Ascending aorta (tissue), 2 donors: ENCODE measurements at regions not wholly inside any gene's neighbourhood (a gene's known extent, or its start where the extent isn't known, plus 50 kb on each side); places are given as distances from the start of the nearest gene placed in this dataset.

Source experiments
- DNase-seq, 2 donors: peaks; one replicate each; pipeline ENCODE4 v3.0.0-alpha.2; 2019; ENCODE audit warnings: low spot score in 2 of 2
- H3K27ac ChIP-seq, 2 donors: fragments of 200-600 bp; sonication (generic); one replicate each; pipeline ENCODE4 v1.5.1; 2016 to 2017; ENCODE audit warnings: mild to moderate bottlenecking in 1 of 2
- H3K27me3 ChIP-seq: fragments of 200-600 bp; sonication (generic); one replicate; pipeline ENCODE4 v1.5.1; 2017
- H3K36me3 ChIP-seq, 2 donors: fragments of 200-600 bp; sonication (generic); one replicate each; pipeline ENCODE4 v1.5.1; 2016
- H3K4me1 ChIP-seq, 2 donors: fragments of 200-600 bp; sonication (generic); one replicate each; pipeline ENCODE4 v1.5.1; 2016 to 2017; ENCODE audit warnings: mild to moderate bottlenecking in 1 of 2
- H3K4me3 ChIP-seq, 2 donors: fragments of 200-600 bp; sonication (generic); one replicate each; pipeline ENCODE4 v1.5.1; 2016 to 2017; ENCODE audit warnings: mild to moderate bottlenecking in 1 of 2
- H3K9me3 ChIP-seq, 2 donors: fragments of 200-600 bp; sonication (generic); one replicate each; pipeline ENCODE4 v1.5.1; 2016
- intact Hi-C: fragments of 100-400 bp; cut with DNase I; formaldehyde crosslinking; loops from one replicate; pipeline ENCODE4 v1.15.1; 2023
- TF ChIP-seq, protein P1 (sequence below), 3 experiments: fragments of 200-600 bp in 2 of 3; fragments of 450-650 bp in 1 of 3; sonication (generic) in 2 of 3; IDR thresholded peaks; one replicate each; pipeline ENCODE4 v1.5.1; 2016 to 2019; ENCODE audit warnings: antibody characterized with exemption in 3 of 3, mild to moderate bottlenecking in 1 of 3, moderate library complexity in 1 of 3

DNA sequence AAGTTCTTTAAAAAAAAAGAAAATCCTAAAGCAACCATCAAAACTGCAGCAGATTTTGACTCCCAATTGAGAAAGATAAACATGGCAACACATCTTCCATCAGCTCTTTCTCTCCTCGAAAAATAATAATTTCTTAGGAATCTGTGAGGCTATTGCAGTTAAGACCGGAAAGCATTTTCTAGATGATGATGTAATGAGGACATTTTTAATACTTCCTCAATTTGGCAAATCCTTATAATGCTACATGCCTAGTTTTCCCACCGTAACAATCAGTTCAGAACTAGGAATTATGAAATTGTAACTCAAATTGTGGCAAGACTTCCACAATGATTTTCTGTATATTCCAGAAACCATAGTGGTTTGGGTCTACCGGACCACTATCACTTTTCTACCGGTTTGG, 180.9 kb upstream of the PDE3A start:
- Histone ChIP-seq H3K4me1 (peaks cover 3 to 7% of the 10 kb centered on the region in 2 donors), H3K9me3 (no peaks in the 10 kb centered on the region), H3K4me3 (no peak overlapping the region), H3K27ac (peak overlapping the region in 1 of 2 donors; percentile 58), H3K36me3 (no peaks in the 10 kb centered on the region), H3K27me3 (no peaks in the 10 kb centered on the region)
- intact Hi-C loops = loop anchor here (10.0 kb wide), 1 partner anchor 273 kb away; no protein-coding TSS in a partner anchor
- no peak for DNase-seq
- TF ChIP-seq, protein P1, sequence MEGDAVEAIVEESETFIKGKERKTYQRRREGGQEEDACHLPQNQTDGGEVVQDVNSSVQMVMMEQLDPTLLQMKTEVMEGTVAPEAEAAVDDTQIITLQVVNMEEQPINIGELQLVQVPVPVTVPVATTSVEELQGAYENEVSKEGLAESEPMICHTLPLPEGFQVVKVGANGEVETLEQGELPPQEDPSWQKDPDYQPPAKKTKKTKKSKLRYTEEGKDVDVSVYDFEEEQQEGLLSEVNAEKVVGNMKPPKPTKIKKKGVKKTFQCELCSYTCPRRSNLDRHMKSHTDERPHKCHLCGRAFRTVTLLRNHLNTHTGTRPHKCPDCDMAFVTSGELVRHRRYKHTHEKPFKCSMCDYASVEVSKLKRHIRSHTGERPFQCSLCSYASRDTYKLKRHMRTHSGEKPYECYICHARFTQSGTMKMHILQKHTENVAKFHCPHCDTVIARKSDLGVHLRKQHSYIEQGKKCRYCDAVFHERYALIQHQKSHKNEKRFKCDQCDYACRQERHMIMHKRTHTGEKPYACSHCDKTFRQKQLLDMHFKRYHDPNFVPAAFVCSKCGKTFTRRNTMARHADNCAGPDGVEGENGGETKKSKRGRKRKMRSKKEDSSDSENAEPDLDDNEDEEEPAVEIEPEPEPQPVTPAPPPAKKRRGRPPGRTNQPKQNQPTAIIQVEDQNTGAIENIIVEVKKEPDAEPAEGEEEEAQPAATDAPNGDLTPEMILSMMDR (IDR thresholded peaks at IDR 0.05) = no peak

GRCh38 chr12:20188930-20189653, 179.2 kb upstream of the PDE3A start:
- H3K36me3 ChIP-seq = no peaks in the 10 kb centered on the region
- no peaks in the 10 kb centered on the region for H3K9me3 ChIP-seq
- TF ChIP-seq, protein P1 (IDR thresholded peaks at IDR 0.05) = no peak
- H3K27ac ChIP-seq = no peak overlapping the region
- intact Hi-C loops = loop anchor here (10.0 kb wide), 1 partner anchor 274 kb away; no protein-coding TSS in a partner anchor
- peaks cover 0 to 3% of the 10 kb centered on the region in 2 donors for H3K4me1 ChIP-seq
- no peak overlapping the region for H3K4me3 ChIP-seq
- no peaks in the 10 kb centered on the region for H3K27me3 ChIP-seq
- DNase-seq = no peak

DNA sequence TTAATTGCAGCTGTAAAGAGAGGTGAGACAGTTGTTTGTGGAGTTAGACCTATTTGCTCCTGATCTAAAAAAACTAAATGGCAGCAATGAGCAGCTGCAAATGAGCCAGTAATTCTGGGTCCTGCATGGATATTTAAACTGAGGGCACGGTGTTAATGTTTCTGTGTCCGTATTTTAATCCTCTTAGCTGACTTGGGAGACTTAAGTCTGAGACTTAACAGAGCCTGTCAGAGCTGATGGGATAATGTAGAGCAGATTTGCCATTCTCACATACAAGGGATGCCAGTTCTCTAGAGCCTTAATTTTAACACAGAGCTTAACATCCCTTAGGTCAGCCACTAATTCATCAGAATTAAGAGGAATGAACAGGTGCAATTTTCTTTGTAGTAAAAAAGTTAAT, 178.6 kb upstream of the PDE3A start:
- no peaks in the 10 kb centered on the region for H3K27me3 ChIP-seq

DNA sequence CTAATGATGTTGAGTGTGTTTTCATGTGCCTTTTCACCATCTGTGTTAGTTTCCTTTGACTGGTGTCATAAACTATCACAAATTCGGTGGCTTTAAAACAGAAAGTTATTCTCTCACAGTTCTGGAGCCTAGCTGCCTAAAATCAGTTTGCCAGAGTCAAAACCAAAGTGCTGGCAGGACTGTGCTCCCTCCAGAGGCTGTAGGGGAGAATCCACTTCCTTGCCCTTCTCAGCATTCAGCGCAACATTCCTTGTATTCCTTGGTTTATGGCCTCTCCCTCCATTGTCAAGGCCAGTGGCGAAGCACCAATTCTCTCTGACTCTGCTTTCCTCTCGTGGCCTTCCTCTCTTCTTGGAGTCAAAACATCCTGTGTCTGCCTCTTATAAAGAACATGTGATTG, 174.2 kb upstream of the PDE3A start:
- Histone ChIP-seq H3K4me1 (peaks cover 0 to 3% of the 10 kb centered on the region in 2 donors), H3K9me3 (no peaks in the 10 kb centered on the region), H3K36me3 (no peaks in the 10 kb centered on the region), H3K27ac (no peak overlapping the region), H3K27me3 (no peaks in the 10 kb centered on the region), H3K4me3 (no peak overlapping the region)
- TF ChIP-seq, protein P1 (IDR thresholded peaks at IDR 0.05) = peak in 2 of 3 experiments; percentile 12 to 13
- intact Hi-C loops = no loop called here
- no peak for DNase-seq

More for the DNA sequence above, 178.6 kb upstream of the PDE3A start:
- DNase-seq = no peak
- no peak overlapping the region for H3K27ac ChIP-seq
- no peaks in the 10 kb centered on the region for H3K36me3 ChIP-seq
- peaks cover 0 to 3% of the 10 kb centered on the region in 2 donors for H3K4me1 ChIP-seq
- no peaks in the 10 kb centered on the region for H3K9me3 ChIP-seq
- intact Hi-C loops = loop anchor here (10.0 kb wide), 1 partner anchor 275 kb away; no protein-coding TSS in a partner anchor
- TF ChIP-seq, protein P1 (IDR thresholded peaks at IDR 0.05) = no peak
- H3K4me3 ChIP-seq = no peak overlapping the region

- TF ChIP-seq, protein P1 (IDR thresholded peaks at IDR 0.05) = no peak
- intact Hi-C loops = no loop called here
- no peak overlapping the region for H3K27ac ChIP-seq
- peaks cover 0 to 3% of the 10 kb centered on the region in 2 donors for H3K4me1 ChIP-seq
- H3K36me3 ChIP-seq = no peaks in the 10 kb centered on the region
- no peak for DNase-seq
- no peaks in the 10 kb centered on the region for H3K9me3 ChIP-seq
- H3K4me3 ChIP-seq = no peak overlapping the region
- H3K27me3 ChIP-seq = no peaks in the 10 kb centered on the region
These were observed 171.6 kb upstream of the PDE3A start for GRCh38 chr12:20196767-20197166.
